ENCODE measurements at regions not wholly inside any gene's neighbourhood (a gene's known extent, or its start where the extent isn't known, plus 50 kb on each side); places are given as distances from the start of the nearest gene placed in this dataset.

DNA sequence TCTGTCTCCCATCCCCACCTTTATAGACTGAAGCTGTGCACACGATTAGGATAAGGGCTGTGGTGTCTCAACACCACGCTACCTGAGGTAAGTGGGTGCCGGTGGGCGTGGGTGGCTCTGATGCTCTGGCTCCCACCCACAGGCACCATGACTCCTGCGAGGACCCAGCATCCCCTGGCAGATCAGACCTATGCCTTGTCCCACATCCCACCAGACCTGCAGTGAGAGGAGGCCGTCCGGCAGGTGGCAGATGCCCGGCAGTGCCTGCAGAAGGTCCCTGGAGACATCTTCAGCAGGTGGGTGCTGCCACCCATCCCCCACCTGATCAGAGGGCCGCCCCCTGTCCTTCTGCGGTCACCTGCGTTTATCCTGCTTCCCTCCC, 104.4 kb upstream of the PRB2 start:
- intact Hi-C loops (cut with DNase I), result no loop called here
- Histone ChIP-seq H3K36me3 (no peaks in the 10 kb centered on the region), H3K4me1 (no peaks in the 10 kb centered on the region), H3K27me3 (no peaks in the 10 kb centered on the region), H3K4me3 (no peak overlapping the region), H3K9me3 (no peaks in the 10 kb centered on the region), H3K27ac (no peak overlapping the region)
- TF ChIP-seq POLR2A (IDR thresholded peaks at IDR 0.05) (no peak), POLR2AphosphoS5 (IDR thresholded peaks at IDR 0.05; ENCODE audit: insufficient read depth in 1 of 2, low read depth in 1 of 2) (no peak)
- TF ChIP-seq, protein P1, sequence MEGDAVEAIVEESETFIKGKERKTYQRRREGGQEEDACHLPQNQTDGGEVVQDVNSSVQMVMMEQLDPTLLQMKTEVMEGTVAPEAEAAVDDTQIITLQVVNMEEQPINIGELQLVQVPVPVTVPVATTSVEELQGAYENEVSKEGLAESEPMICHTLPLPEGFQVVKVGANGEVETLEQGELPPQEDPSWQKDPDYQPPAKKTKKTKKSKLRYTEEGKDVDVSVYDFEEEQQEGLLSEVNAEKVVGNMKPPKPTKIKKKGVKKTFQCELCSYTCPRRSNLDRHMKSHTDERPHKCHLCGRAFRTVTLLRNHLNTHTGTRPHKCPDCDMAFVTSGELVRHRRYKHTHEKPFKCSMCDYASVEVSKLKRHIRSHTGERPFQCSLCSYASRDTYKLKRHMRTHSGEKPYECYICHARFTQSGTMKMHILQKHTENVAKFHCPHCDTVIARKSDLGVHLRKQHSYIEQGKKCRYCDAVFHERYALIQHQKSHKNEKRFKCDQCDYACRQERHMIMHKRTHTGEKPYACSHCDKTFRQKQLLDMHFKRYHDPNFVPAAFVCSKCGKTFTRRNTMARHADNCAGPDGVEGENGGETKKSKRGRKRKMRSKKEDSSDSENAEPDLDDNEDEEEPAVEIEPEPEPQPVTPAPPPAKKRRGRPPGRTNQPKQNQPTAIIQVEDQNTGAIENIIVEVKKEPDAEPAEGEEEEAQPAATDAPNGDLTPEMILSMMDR (IDR thresholded peaks at IDR 0.05), result no peak
- DNase-seq (ENCODE audit: extremely low spot score in 2 of 2), result no peak

DNA sequence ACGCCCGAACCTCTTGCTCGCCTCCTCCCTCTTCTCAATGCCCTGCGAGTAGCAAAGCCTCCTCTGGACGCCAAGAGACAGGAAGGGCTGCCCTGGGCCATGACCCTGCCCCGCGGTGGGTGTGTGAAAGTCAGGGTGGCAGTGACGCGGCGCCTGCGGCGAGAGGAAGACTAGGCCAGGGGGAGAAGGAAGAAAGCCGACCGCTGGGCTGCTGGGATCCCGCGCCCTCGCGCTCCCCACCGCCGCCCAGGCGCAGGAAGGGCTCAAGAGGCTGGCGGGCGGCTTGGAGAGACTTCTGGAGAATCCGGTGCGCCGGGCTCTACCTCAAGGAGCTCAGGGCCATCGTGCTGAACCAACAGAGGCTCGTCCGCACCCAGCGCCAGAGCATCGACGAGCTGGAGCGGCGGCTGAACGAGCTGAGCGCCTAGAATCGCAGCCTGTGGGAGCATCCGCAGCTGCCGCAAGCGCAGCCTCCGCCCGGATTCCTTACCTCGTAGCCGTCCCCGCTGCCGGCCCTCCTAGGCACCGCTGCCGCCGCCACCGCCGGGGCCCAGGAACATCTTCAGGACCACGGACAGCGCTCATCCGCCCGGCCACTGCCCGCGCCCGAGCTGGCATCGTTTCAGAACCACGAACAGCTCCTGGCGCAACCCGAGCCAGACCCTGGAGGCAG, 105.0 kb upstream of the PRB2 start:
- no peaks in the 10 kb centered on the region for H3K4me1 ChIP-seq
- no peak for DNase-seq (ENCODE audit: extremely low spot score in 2 of 2)
- H3K27ac ChIP-seq, result no peak overlapping the region
- no peaks in the 10 kb centered on the region for H3K36me3 ChIP-seq
- no peak overlapping the region for H3K4me3 ChIP-seq
- intact Hi-C loops (cut with DNase I), result no loop called here
- H3K27me3 ChIP-seq, result no peaks in the 10 kb centered on the region
- H3K9me3 ChIP-seq, result no peaks in the 10 kb centered on the region
- TF ChIP-seq POLR2AphosphoS5 (IDR thresholded peaks at IDR 0.05; ENCODE audit: insufficient read depth in 1 of 2, low read depth in 1 of 2), result peak in 1 of 2 donors; percentile 27
- TF ChIP-seq, protein P1 (IDR thresholded peaks at IDR 0.05), result no peak

DNA sequence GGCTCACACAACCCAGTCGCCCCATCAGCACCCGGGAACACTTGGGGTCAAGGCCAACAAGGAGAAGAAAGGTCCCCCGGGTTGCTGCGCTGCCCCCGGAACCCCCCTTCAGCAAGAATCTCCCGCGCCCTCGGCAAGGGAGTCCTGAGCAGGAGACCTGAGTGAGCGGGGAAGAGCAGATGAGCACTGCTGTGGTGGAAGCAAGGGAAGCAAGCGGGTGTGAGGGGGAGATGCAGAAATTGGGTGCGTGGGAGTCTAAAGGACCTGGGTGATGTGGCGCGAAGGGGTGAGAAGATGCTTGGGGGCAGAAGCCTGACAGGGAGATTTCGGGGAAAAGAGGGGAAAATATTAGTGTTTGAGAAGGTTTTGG, 105.5 kb upstream of the PRB2 start:
- intact Hi-C loops (cut with DNase I), result no loop called here
- TF ChIP-seq POLR2AphosphoS5 (IDR thresholded peaks at IDR 0.05; ENCODE audit: insufficient read depth in 1 of 2, low read depth in 1 of 2) (no peak), POLR2A (IDR thresholded peaks at IDR 0.05) (no peak)
- TF ChIP-seq, protein P1 (IDR thresholded peaks at IDR 0.05), result no peak
- H3K27me3 ChIP-seq, result no peaks in the 10 kb centered on the region
- DNase-seq (ENCODE audit: extremely low spot score in 2 of 2), result no peak
- no peaks in the 10 kb centered on the region for H3K4me1 ChIP-seq
- no peak overlapping the region for H3K27ac ChIP-seq
- H3K36me3 ChIP-seq, result no peaks in the 10 kb centered on the region
- H3K4me3 ChIP-seq, result no peak overlapping the region
- H3K9me3 ChIP-seq, result no peaks in the 10 kb centered on the region

DNA sequence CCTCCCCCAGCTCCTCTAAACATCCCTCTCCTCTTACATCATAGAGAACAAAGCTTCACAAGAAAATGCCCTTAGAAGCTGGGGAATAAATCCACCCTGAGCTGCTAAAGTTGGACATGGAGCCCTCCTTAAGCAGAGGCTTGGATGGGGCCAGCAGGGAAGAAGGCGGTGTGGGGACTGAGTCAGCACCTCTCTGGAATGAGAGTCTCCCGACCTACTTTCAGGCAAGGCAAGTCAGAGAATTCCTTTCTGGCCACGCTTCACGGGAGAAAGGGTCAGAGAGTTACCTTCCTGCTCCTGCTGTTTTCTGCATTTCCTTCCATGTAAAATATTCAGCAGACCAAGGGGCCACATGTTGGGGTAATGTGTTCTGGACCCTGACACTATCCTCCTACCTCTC, 113.3 kb upstream of the PRB2 start:
- Histone ChIP-seq H3K4me1 (no peaks in the 10 kb centered on the region), H3K4me3 (no peak overlapping the region), H3K27me3 (no peaks in the 10 kb centered on the region), H3K36me3 (no peaks in the 10 kb centered on the region), H3K9me3 (no peaks in the 10 kb centered on the region), H3K27ac (no peak overlapping the region)
- TF ChIP-seq POLR2AphosphoS5 (IDR thresholded peaks at IDR 0.05; ENCODE audit: insufficient read depth in 1 of 2, low read depth in 1 of 2) (no peak), POLR2A (IDR thresholded peaks at IDR 0.05) (no peak)
- TF ChIP-seq, protein P1 (IDR thresholded peaks at IDR 0.05), result no peak
- intact Hi-C loops (cut with DNase I), result no loop called here
- no peak for DNase-seq (ENCODE audit: extremely low spot score in 2 of 2)

DNA sequence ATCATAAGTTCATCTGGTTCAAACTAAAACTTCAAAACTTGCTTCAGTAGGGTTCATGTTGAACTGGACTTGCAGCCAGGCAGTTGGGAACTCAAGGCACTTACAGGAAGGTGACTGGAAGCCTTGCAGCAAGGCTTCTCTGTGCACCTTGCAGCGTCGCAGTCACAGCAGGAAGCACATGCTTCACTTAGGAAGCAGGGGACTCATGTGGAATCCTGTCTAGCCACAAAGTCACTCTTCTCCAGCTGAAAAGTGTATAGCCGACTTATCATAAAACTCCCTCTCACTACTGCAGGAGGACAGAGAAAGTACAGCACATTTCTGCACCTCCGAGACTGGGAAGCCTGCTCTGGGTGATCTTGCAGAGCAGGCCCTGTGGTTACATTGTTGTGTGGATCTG, 114.0 kb upstream of the PRB2 start:
- no peak overlapping the region for H3K27ac ChIP-seq
- H3K9me3 ChIP-seq, result no peaks in the 10 kb centered on the region
- intact Hi-C loops (cut with DNase I), result no loop called here
- no peak for DNase-seq (ENCODE audit: extremely low spot score in 2 of 2)
- no peak for TF ChIP-seq POLR2A (IDR thresholded peaks at IDR 0.05)
- TF ChIP-seq, protein P1 (IDR thresholded peaks at IDR 0.05), result no peak
- no peak for TF ChIP-seq POLR2AphosphoS5 (IDR thresholded peaks at IDR 0.05; ENCODE audit: insufficient read depth in 1 of 2, low read depth in 1 of 2)
- H3K4me1 ChIP-seq, result no peaks in the 10 kb centered on the region
- no peaks in the 10 kb centered on the region for H3K27me3 ChIP-seq
- H3K4me3 ChIP-seq, result no peak overlapping the region
- H3K36me3 ChIP-seq, result no peaks in the 10 kb centered on the region

Data from vagina (tissue), 2 donors.